DOHH2 (cell line): ENCODE measurements at regions not wholly inside any gene's neighbourhood (a gene's known extent, or its start where the extent isn't known, plus 50 kb on each side); places are given as distances from the start of the nearest gene placed in this dataset.

Experiments
- EZH2phosphoT487 ChIP-seq: fragments of 200-600 bp; sonication (generic); IDR thresholded peaks from 2 replicates; pipeline ENCODE4 v1.6.1; 2017; ENCODE audit warnings: borderline replicate concordance, mild to moderate bottlenecking, antibody characterized with exemption, low read length, moderate library complexity, mixed read lengths
- TF ChIP-seq, protein P1 (sequence below): fragments of 200-600 bp; sonication (generic); IDR thresholded peaks from one replicate; pipeline ENCODE4 v1.5.1; 2014; ENCODE audit warnings: antibody characterized with exemption, mild to moderate bottlenecking, low read depth, low read length; ENCODE audit not compliant: poor library complexity, severe bottlenecking

DNA sequence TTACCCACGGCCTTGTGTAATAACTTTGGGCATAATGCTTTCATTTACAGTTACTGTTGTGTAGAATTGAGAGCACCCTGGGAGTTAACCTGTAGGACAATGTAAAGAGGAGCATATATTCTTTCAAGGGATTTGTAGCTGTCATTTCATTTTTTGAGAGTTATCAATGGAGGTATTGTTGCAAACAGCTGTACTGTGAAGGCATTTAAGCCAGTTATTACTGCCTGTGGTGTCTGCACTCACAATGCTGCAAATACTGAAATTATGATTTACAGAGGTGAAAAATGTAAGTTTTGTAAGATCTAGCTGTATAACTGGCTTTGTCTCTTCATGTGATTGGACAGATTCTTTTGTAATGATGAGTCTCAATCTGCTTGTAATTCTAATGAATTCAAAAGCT, 131.5 kb upstream of the FAT1 start:
- no peak for TF ChIP-seq EZH2phosphoT487
- TF ChIP-seq, protein P1, sequence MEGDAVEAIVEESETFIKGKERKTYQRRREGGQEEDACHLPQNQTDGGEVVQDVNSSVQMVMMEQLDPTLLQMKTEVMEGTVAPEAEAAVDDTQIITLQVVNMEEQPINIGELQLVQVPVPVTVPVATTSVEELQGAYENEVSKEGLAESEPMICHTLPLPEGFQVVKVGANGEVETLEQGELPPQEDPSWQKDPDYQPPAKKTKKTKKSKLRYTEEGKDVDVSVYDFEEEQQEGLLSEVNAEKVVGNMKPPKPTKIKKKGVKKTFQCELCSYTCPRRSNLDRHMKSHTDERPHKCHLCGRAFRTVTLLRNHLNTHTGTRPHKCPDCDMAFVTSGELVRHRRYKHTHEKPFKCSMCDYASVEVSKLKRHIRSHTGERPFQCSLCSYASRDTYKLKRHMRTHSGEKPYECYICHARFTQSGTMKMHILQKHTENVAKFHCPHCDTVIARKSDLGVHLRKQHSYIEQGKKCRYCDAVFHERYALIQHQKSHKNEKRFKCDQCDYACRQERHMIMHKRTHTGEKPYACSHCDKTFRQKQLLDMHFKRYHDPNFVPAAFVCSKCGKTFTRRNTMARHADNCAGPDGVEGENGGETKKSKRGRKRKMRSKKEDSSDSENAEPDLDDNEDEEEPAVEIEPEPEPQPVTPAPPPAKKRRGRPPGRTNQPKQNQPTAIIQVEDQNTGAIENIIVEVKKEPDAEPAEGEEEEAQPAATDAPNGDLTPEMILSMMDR = no peak
